HCT116 (cell line): ENCODE measurements at regions not wholly inside any gene's neighbourhood (a gene's known extent, or its start where the extent isn't known, plus 50 kb on each side); places are given as distances from the start of the nearest gene placed in this dataset.

Source experiments
- CTCF ChIP-seq, 3 experiments: fragments of 200-600 bp in 1 of 3; sonication (generic) in 1 of 3; IDR thresholded peaks in 2 of 3; conservative IDR thresholded peaks in 1 of 3; 2 replicates each; pipeline ENCODE4 v1.5.1; 2012 to 2017; ENCODE audit warnings: low read depth in 2 of 3, low read length in 2 of 3, antibody characterized with exemption in 1 of 3, borderline replicate concordance in 1 of 3, control low read depth in 1 of 3, mild to moderate bottlenecking in 1 of 3, mixed read lengths in 1 of 3, mixed run types in 1 of 3, moderate library complexity in 1 of 3; ENCODE audit not compliant: insufficient read depth in 1 of 3
- EZH2 ChIP-seq: fragments of 200-600 bp; sonication (generic); IDR thresholded peaks from 2 replicates; pipeline ENCODE4 v1.6.1; 2017; ENCODE audit warnings: antibody characterized with exemption, mixed run types
- JUND ChIP-seq: IDR thresholded peaks from 2 replicates; pipeline ENCODE4 v1.6.1; 2012
- RAD21 ChIP-seq: IDR thresholded peaks from 2 replicates; pipeline ENCODE4 v1.6.1; 2012; ENCODE audit warnings: low read depth, mild to moderate bottlenecking
- REST ChIP-seq: IDR thresholded peaks from 2 replicates; pipeline ENCODE4 v1.6.1; 2012; ENCODE audit warnings: low read depth
- SP1 ChIP-seq: IDR thresholded peaks from 2 replicates; pipeline ENCODE4 v1.6.1; 2012; ENCODE audit warnings: low read depth
- YY1 ChIP-seq: IDR thresholded peaks from 2 replicates; pipeline ENCODE4 v1.6.1; 2011; ENCODE audit warnings: low read length, low read depth, moderate library complexity, mild to moderate bottlenecking; ENCODE audit not compliant: insufficient replicate concordance; ENCODE audit errors: extremely low read depth

GRCh38 chr2:198324071-198324470, 519.7 kb downstream of the PLCL1 start:
- TF ChIP-seq CTCF (IDR thresholded peaks at IDR 0.05 in 2 of 3, conservative IDR thresholded peaks at IDR 0.05 in 1 of 3; ENCODE audit: borderline replicate concordance in 1 of 3, insufficient read depth in 1 of 3, low read depth in 2 of 3, low read length in 2 of 3) (no peak), RAD21 (no peak), JUND (no peak), EZH2 (no peak), YY1 (no peak), REST (no peak), SP1 (no peak)
